ENCODE measurements at regions not wholly inside any gene's neighbourhood (a gene's known extent, or its start where the extent isn't known, plus 50 kb on each side); places are given as distances from the start of the nearest gene placed in this dataset.
"Not testable (repeated sequence)": the region's sequence is repeated elsewhere in the genome, so short reads cannot be mapped to it uniquely, and the experiment has no call there.

DNA sequence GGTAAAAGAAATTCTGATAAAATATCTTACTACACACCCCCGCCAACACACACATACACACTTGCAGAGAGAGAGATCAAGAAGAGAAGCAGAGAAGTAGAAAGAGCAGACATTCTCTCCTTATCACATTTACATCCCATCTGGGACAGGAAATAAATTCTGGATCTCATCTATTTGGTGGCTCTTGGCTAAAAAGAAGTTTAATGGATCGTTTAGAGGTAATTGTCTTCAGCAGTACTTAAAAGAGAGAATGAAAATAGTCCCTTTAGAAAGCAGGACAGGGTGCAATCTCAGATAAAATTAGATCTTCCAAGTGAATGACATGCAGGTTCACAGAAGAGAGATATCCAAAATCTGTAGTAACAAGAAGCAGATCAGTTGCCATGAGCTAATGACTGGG is 1392.5 kb downstream of the RAPGEF2 start:
- DNase-seq (ENCODE audit: low spot score), result no peak

DNA sequence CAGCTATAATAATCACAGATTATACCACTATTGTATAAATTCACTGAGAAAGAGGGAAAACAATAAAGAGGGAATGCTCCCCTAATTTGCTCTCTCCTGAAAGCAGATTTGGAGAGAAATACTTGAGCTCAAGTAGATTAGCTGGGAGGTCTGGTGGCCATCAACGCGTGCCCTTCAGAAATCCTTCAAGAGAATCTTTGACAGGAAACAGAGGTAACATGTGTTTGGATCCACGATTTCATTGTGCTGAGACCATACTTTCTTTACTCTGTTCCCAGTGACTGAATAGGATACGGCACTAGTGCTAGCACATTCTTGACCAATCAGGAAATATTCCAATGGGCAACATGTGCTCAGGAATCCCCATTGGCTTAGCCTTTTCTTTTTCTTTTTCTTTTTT is 1395.3 kb downstream of the RAPGEF2 start:
- DNase-seq (ENCODE audit: low spot score), result no peak

DNA sequence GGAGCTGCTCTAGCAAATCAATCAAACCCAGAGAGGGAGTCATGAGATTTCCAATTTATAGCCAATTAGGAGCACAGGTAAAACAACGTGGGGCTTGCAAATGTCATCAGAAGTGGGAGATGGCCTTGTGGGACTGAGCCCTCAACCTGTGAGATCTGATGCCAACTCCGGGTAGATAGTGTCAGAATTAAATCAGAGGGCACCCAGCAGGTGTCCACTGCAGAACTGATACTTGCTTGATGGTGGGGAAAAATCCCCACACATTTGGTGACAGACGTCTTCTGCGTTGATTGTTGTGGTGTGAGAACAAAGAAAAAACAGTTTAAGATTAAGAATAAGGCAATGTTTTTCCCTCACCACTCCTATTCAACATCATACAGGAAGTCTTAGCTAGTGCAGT is 1402.8 kb downstream of the RAPGEF2 start:
- no peak for DNase-seq (ENCODE audit: low spot score)

DNA sequence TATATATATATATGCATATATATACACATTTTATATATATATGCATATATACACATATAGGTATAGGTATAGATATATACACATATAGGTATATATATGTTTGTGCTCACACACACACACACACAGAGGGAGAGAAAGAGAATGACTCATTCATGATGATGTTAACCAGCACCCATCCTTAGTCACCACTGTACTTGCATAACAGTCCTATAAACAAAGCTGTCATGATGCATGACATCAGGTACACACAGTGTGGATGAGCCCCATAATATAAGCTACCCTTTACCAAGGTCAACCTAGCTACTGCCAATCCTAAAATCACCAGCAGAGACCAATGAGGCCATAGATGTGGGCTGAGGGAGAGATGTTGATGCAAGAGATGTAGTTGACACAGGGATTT is 1408.0 kb downstream of the RAPGEF2 start:
- DNase-seq (ENCODE audit: low spot score), result no peak

DNA sequence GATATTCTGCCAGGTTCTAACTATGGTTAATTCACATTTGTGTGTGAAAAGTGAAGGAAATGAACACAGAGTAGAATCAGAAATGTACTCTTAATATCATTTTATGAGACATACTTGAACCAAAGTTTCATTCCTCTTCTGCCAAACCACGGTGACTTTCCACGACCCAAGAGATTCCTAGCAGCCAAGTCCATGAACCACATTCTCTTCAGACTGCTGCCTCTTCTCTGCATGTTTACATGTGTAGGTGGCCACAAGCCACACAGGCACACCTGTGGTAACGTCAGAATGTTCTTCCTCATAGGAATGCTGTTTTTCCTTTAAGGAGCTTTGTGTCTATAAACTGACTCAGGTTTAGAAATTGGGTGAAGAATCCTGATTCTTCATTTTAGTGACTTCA is 1411.2 kb downstream of the RAPGEF2 start:
- DNase-seq (ENCODE audit: low spot score), result no peak

DNA sequence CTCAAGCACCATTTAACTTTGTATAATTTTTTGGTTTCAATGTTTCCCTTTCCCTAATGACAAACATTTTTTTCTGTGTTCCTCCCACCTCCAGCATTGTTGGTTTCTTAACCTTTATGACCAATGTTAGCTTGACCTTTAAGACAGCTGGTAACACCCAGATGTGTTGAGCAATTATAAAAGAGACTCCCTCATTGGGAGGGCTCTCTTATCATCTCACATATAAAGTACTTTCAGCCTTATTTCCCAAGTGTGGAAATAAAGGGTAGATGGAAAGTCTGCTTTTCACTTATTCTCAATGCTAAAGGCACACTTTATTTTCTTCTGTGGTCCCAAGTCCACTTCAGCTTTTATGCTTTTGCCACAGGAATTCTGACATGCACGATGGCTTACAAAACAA is 1420.4 kb downstream of the RAPGEF2 start:
- no peak for DNase-seq (ENCODE audit: low spot score)

DNA sequence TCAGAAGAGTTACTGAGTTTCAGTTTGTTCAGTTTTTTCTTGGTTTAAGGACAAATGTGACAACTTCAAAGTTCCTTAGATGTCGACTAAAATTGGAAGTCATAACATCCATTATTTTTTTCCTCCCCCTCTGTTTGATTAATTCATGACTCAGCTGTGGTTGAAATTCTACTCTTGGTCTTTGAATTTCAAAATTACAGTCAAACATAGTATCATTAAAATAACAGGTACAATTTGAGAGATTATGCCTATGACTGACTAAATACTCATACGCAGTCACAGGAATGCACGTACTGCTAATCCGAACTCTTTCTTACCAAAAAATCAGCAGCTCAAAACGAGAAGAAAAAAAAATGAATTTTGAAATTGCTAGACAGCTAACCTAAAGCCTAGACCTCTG is 1434.8 kb downstream of the RAPGEF2 start:
- no peak for DNase-seq (ENCODE audit: low spot score)

DNA sequence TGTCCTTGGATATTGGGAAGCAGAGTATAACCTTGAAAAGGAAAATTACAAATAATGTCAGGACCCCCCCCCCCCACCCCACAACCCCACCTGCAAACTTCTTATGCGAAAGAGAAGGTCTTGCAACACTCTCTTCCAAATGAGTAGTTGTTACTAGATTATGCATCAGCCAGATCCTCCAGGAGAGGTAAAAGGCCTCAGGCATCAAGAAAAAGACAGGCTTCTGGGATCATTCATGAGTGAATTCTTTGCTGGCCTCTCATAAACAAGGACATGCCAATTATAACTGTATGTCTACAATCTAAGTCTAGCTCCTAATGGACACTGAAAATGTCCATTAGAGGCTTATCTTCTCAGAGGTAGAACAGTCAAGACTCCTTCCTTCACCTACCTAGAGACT is 1443.3 kb downstream of the RAPGEF2 start:
- no peak for DNase-seq (ENCODE audit: low spot score)

DNA sequence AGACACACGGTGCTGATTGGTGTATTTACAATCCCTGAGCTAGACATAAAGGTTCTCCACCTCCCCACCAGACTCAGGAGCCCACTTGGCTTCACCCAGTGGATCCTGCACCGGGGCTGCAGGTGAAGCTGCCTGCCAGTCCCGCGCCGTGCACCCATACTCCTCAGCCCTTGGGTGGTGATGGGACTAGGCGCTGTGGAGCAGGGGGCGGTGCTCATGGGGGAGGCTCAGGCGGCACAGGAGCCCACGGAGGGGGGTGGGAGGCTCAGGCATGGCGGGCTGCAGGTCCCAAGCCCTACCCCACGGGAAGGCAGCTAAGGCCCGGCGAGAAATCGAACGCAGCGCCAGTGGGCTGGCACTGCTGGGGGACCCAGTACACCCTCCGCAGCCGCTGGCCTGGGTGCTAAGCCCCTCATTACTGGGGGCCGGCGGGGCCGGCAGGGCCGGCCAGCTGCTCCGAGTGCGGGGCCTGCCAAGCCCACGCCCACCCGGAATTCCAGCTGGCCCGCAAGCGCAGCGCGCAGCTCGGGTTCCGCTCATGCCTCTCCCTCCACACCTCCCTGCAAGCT is 1447.2 kb downstream of the RAPGEF2 start:
- not testable (repeated sequence) for DNase-seq (ENCODE audit: low spot score)

DNA sequence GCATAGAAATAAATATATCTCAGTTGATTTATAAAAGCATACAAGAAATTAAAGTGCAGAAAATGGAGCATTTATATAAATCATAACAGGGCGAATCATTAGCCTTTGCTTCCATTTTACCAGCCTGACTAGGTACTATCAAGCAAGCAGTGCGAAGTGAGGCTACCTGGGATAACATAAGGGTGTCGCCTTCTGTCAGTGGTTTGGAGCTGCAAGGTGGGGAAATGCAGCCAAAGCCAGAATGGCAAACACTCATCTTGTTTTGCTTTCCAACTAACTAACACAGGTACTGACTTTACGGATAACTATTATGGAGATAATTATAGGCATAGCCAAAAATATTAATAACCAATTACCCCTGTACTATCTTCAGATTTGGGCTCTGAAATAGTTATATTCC is 1459.8 kb downstream of the RAPGEF2 start:
- DNase-seq (ENCODE audit: low spot score), result no peak

DNA sequence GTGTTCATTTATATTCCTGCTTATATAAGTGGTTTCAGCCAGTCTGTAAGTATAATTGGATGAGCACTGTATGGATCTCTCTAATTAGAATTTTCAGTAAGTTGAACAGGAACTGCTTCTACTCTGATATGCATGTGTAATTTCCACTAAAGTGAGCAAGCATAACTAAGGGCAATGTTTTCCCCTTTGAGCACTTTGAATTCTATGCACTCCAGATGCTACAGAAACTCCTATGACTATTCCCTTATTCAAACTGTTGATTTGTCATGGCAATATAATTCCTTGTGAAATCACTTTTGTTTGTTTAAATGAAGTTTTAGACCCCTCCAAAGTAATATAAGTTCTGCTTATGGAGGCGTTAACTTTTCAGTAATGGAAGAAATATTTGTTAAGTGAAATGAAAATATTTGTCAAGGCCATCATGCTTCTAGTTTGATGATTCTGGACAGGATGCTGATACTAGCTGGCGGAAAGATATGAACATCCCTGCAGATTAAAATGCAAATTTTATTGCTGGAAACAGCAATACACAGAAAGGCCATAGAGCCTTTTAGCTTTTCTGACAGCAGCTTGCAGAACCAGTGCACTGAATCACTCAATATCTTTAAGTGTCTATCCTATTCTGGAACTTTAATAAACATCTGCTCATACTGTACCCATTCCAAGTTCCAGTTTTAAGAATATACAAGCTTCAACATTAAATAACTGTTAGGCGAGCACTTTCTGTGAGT is 1460.8 kb downstream of the RAPGEF2 start:
- no peak for DNase-seq (ENCODE audit: low spot score)

DNA sequence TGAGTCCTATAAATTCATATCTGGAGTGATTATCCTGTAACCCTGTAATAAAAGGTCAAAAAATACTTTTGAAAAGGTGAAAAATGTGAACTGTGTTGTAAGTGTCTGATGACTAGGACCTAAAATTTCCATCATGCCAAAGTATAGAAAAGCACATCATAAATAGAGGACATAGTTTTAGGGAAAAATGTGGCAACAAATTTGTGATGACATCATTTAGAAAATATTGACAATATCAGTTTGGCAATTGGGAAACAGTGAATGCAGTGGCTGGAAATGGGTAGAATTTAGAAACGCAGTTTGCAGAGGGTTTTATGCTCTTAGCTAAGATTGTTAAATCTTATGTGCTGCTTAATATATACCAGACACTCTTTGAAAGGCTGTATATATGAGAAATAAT is 1464.8 kb downstream of the RAPGEF2 start:
- no peak for DNase-seq (ENCODE audit: low spot score)

DNA sequence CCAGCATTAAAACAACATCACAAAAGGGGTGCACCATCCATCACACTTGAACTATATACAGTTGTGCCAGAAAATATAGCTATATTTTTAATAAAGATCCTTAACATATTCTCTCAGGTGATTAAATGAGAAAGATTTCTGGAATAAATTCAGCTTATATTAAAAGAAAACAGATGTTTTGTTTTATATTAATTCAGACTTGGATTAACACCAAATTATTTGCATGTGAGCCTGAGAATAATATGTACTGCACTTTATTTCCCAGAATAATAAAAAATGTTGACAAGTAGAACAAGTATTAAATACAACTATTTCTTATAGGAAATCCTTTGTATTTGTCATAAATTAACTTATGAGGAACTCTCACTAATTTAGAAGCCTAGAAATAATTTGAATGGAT is 1467.4 kb downstream of the RAPGEF2 start:
- DNase-seq (ENCODE audit: low spot score), result no peak

DNA sequence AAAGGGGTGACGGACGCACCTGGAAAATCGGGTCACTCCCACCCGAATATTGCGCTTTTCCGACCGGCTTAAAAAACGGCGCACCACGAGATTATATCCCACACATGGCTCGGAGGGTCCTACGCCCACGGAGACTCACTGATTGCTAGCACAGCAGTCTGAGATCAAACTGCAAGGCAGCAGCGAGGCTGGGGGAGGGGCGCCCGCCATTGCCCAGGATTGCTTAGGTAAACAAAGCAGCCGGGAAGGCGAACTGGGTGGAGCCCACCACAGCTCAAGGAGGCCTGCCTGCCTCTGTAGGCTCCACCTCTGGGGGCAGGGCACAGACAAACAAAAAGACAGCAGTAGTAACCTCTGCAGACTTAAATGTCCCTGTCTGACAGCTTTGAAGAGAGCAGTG is 1471.4 kb downstream of the RAPGEF2 start:
- not testable (repeated sequence) for DNase-seq (ENCODE audit: low spot score)

DNA sequence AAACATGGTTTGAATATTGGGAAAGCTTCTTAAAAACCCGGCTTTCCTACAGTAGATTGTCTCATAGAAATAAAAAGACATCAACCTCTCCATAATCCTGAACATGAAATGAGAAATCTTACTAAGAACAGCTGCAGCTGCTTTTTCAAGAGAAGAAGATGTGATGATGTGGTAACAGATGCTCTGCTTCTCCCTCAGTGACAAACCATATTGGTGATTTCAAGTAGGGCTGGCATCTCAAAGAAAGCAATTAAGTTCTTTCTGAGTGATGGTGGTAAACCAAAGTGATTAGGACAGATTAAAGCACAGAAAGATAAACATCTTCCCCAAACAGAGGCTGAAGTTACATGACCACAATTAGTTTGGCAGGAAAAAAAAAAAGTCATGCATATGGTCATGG is 1477.7 kb downstream of the RAPGEF2 start:
- no peak for DNase-seq (ENCODE audit: low spot score)

DNA sequence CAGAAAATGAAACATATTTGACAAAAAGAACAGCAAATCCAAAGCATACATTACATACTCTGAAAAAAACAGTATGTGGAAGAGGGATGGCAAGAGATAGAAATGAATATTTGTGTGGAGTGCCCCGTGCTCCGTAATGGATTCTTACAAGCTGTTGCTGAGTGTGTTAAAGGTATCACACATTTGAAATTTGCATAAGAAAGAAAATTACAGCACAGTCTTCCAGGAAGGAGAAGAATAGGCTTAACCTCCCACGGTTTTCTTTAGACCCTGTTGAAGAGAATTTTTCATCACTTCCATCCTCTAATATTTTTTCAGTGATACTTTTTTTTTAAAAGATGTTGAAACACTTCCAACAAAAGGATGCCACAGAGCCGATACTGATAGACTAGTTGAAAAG is 1489.4 kb downstream of the RAPGEF2 start:
- DNase-seq (ENCODE audit: low spot score), result no peak

DNA sequence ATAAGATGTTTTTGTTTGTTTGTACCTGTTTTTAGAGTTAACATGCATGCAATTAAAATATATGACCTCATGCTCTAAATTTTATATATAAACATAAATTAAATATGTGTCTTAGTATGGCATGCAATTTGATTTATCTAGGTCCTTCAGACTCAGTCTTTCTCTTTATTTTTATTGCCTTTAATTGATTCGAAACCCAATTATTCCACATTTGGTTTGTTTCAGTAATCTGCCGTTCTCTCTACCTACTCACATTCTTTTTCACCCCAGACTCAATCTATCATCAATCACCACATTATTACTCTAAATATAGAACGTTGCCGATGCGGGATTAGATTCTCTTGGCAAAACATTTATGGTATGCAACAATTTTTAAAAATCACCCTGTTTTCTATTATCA is 1492.8 kb downstream of the RAPGEF2 start:
- DNase-seq (ENCODE audit: low spot score), result no peak

DNA sequence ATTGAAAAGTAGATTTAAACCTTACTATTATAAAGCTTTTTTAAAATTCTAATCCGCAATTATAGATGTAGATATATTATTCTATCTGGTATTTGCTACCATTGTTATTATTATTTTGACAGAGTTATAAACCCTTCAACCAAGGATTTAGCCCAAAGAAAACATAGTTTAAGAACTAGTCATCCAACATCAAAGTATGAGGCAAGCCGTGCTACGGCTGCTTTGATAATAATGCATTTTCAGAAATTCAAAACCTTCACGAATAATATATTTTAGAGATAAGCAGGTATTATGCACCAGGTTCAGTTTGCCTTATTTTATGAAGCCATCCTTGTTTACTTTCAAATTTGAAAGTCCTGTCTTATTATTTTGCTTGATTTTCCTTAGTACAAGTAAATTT is 1501.7 kb downstream of the RAPGEF2 start:
- no peak for DNase-seq (ENCODE audit: low spot score)

DNA sequence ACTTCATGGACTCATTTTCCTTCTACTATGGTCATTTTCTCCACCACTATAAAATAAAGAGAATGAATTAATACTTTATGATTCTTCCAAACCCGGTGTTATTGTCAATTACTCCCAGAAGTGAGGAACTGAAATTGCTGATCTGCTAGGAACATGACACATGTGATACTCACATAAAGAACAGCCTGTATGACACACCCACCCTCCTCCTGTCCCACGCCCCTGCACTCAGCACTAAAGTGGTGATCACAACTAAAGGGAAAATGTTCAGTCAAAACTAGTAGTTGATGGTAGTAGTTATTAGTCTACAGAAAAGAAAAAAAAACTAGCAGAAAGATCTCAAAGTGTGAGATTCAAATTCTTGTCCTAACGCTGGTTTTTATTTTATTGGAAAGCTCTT is 1508.3 kb downstream of the RAPGEF2 start:
- DNase-seq (ENCODE audit: low spot score), result no peak

DNA sequence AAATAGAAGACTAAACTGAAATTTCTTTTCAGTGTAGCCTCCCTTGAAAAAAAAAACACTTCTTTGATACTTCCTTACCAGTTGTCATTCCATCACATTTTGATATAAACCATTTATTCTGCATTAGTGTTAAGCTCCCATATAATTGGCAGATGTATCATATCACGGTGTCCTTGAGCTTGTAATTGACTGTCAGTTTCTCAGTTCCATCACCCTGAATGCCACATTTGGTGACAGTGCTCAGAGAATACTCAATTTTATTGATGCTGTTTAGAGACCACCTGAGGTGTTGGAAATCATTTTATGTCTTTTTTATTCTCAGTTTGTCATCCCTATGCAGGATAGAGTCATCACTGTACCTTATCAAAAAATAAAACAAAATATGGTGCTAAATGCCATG is 1528.2 kb downstream of the RAPGEF2 start:
- no peak for DNase-seq (ENCODE audit: low spot score)

DNA sequence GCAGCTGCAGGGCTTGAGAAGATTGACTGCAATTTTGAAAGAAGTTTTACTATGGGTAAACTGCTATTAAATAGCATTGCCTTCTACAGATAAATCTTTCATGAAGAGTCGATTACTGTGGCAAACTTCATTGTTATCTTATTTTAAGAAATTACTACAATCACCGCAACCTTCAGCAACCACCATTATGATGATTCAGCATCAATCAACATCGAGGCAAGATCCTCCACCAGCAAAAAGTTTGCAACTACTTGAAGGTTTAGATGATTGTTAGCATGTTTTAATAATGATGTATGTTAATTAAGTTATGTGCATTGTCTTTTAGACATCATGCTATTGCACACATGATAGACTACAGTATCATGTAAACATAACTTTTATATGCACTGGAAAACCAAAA is 1511.0 kb downstream of the FSTL5 start:
- no peak for DNase-seq (ENCODE audit: low spot score)

DNA sequence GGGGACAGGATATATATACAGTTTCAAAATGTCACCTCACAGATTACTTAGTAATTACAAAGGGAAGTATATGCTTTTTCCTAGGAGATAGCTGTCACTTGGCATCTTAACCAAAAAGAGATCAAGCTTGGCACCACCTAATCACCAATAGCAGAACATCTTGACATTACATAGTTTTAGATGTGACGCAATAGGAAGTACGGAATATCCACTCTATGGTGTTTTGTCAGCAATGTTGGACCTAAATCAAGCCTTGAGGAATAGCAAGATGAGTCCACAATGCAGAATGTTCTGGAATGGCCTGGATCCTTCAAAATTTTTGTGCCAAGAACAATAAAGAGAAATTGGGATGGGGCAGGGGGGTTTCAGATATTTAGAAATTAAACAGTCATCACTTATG is 1488.2 kb downstream of the FSTL5 start:
- DNase-seq (ENCODE audit: low spot score), result no peak

DNA sequence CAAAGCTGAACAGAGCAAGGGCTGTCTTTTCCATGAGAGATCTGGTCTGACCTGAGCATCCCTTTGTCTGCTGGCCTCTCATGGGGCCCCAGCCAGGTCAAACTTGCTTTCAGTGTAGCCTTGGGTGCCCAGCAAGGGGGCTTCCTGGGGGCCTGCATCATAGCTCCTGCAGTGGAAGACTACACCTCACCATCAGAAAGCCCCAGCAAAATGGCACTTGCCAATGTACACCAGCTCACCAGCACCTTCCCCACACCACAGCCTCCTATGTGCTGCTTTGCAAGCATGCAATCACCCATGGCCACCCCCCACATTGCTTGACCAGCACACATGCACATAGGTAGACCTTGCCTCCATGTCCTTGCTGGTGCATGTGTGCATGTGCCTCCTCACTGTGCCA is 1478.1 kb downstream of the FSTL5 start:
- no peak for DNase-seq (ENCODE audit: low spot score)

DNA sequence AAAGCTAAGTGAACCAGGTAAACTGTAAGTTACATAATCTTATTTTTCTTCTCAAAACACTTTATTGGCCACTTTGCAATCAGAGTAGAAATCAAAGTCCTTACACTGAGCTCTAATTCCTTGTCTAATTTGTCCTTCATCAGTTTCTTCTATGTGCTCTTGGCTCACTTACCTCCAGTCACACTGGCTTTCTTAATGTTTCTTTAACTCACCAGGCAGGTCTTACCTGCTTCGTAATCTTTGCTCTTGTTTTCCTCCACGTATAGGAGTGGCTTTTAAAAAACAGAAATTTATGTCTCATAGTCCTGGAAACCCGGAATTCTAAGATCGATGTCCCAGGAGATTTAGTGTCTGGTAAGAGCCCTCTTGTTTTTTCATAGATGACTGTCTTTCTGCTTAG is 1462.1 kb downstream of the FSTL5 start:
- DNase-seq (ENCODE audit: low spot score), result no peak
